ENCODE measurements at regions not wholly inside any gene's neighbourhood (a gene's known extent, or its start where the extent isn't known, plus 50 kb on each side); places are given as distances from the start of the nearest gene placed in this dataset.

DNA sequence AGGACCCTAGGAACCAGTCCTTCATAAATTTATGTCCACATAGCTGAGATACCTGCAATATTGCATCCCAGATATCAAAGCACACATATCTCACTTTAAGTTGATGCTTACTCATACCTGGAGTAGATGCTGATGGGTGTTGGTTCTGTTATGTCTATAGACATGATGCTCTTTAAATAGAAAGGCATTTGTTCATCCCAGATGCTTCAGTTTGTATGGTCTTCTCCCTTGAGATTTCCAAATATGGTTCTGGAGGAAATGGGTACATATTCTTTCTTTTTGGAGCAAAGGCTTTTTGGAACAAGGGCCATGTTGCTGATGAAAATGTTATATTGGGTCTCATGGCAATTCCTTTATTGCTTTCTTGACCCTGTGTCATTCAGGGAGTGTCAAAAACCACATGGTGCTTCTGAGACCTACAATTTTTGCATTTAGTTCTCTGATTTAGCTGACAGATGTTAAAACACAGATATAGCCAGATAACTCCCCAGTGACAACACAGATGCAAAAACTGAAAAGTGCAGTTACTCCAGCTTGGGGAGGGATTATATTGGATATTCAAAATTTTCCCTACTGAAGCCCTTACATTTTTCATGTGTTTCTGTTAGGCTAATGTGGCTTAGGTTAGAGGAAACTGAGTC lies 211.4 kb downstream of the KCNRG start:
- H3K4me1 ChIP-seq (ENCODE audit: insufficient read depth), result no peaks in the 10 kb centered on the region
- H3K36me3 ChIP-seq, result no peaks in the 10 kb centered on the region
- no peaks in the 10 kb centered on the region for H3K9me3 ChIP-seq
- no peak overlapping the region for H3K27ac ChIP-seq
- TF ChIP-seq EP300 (IDR thresholded peaks at IDR 0.05) (no peak), POLR2A (IDR thresholded peaks at IDR 0.05) (no peak)
- TF ChIP-seq, protein P1, sequence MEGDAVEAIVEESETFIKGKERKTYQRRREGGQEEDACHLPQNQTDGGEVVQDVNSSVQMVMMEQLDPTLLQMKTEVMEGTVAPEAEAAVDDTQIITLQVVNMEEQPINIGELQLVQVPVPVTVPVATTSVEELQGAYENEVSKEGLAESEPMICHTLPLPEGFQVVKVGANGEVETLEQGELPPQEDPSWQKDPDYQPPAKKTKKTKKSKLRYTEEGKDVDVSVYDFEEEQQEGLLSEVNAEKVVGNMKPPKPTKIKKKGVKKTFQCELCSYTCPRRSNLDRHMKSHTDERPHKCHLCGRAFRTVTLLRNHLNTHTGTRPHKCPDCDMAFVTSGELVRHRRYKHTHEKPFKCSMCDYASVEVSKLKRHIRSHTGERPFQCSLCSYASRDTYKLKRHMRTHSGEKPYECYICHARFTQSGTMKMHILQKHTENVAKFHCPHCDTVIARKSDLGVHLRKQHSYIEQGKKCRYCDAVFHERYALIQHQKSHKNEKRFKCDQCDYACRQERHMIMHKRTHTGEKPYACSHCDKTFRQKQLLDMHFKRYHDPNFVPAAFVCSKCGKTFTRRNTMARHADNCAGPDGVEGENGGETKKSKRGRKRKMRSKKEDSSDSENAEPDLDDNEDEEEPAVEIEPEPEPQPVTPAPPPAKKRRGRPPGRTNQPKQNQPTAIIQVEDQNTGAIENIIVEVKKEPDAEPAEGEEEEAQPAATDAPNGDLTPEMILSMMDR (IDR thresholded peaks at IDR 0.05), result no peak
- no peaks in the 10 kb centered on the region for H3K27me3 ChIP-seq
- DNase-seq, result no peak
- intact Hi-C loops (cut with DNase I), result no loop called here
- H3K4me3 ChIP-seq, result no peak overlapping the region

DNA sequence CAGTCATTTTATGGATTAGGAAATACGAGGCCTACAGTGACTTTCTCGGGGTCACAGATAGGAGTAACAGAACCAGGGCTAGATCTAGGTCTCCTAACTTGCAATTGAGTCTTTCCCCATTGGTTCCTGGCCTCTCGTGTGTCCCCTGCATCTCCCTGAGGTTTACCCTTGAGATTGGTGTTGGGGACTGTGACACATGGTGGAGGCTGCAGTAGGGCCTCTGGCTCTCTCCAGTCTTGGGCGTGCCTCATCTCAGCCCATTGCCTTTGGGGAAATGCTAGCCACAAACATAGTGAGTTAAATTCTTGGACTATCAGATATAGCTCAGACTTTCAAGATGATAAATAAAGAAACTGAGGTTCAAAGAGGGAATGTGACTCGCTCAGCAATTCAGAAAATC lies 212.1 kb downstream of the KCNRG start:
- H3K27me3 ChIP-seq, result no peaks in the 10 kb centered on the region
- no peaks in the 10 kb centered on the region for H3K36me3 ChIP-seq
- DNase-seq, result no peak
- WGBS, 3 donors, result 87 to 92% (median 89%) methylated on average over 5 of the region's 5 CpGs
- H3K9me3 ChIP-seq, result no peaks in the 10 kb centered on the region
- TF ChIP-seq EP300 (IDR thresholded peaks at IDR 0.05) (no peak), POLR2A (IDR thresholded peaks at IDR 0.05) (no peak)
- TF ChIP-seq, protein P1 (IDR thresholded peaks at IDR 0.05), result no peak
- H3K27ac ChIP-seq, result no peak overlapping the region
- H3K4me1 ChIP-seq (ENCODE audit: insufficient read depth), result no peaks in the 10 kb centered on the region
- H3K4me3 ChIP-seq, result no peak overlapping the region
- intact Hi-C loops (cut with DNase I), result no loop called here

DNA sequence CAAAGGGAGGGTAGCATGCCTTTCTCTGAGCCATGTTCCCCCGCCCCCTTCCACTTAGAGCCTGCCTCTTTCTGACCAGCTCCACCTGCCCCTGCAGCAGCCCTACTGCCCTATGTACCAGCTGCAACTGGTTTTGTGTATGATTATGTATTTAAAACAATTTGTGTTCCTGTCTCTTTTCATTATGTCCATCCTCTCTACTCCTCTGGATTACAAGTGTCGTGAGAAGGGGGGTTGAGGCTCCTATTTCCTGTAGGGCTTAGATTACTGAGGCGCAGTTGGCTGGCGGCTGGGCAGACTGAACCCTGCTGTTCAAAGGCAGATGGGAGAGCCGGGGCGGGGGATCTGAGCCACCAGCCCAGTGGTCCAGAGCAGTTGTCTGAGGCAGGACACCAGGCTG lies 213.3 kb downstream of the KCNRG start:
- DNase-seq, result no peak

DNA sequence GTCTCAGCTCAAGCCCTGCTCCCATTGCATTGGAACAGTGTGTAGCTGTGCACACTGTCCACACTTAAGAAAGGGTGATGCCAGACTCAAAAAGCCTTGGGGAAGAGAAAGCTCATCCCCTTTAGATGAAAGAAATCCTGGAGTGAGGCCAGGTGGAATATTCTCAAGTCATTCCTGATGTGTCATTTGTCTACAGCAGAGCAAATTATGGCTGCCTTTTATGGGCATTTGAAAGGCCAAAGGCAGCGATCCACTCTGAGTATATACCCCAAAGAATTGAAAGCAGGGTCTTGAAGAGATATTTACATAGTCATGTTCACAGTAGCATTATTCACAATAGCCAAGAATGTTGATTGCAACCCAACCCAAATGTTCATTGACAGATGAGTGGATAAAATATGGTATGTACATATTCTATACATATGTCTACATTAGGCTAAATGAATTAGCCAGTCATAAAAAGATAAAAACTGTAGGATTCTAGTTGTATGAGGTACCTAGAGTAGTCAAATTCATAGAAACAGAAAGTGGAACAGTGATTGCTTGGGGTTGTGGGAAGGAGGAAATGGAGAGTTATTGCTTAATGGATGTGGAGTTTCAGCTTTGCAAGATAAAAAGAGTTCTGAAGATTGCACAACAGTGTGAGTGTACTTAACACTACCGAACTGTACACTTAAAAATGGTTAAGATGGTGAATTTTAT lies 214.9 kb downstream of the KCNRG start:
- Histone ChIP-seq H3K4me3 (no peak overlapping the region), H3K27ac (no peak overlapping the region), H3K4me1 (ENCODE audit: insufficient read depth) (no peaks in the 10 kb centered on the region), H3K36me3 (no peaks in the 10 kb centered on the region), H3K9me3 (no peaks in the 10 kb centered on the region), H3K27me3 (no peaks in the 10 kb centered on the region)
- intact Hi-C loops (cut with DNase I), result no loop called here
- WGBS, 3 donors, result 76 to 82% (median 79%) methylated on average over 2 of the region's 2 CpGs
- no peak for DNase-seq
- TF ChIP-seq EP300 (IDR thresholded peaks at IDR 0.05) (no peak), POLR2A (IDR thresholded peaks at IDR 0.05) (no peak)
- TF ChIP-seq, protein P1 (IDR thresholded peaks at IDR 0.05), result no peak

More for the DNA sequence above, 213.3 kb downstream of the KCNRG start:
- TF ChIP-seq, protein P1 (IDR thresholded peaks at IDR 0.05), result no peak
- TF ChIP-seq EP300 (IDR thresholded peaks at IDR 0.05) (no peak), POLR2A (IDR thresholded peaks at IDR 0.05) (no peak)
- Histone ChIP-seq H3K36me3 (no peaks in the 10 kb centered on the region), H3K4me3 (no peak overlapping the region), H3K9me3 (no peaks in the 10 kb centered on the region), H3K27ac (no peak overlapping the region), H3K4me1 (ENCODE audit: insufficient read depth) (no peaks in the 10 kb centered on the region), H3K27me3 (no peaks in the 10 kb centered on the region)
- intact Hi-C loops (cut with DNase I), result no loop called here
- 88 to 92% (median 92%) methylated on average over 6 of the region's 6 CpGs for WGBS, 3 donors

Measured in ovary (tissue), 7 donors.